Thyroid gland (tissue), 4 donors: ENCODE measurements at regions not wholly inside any gene's neighbourhood (a gene's known extent, or its start where the extent isn't known, plus 50 kb on each side); places are given as distances from the start of the nearest gene placed in this dataset.

Source experiments
- DNase-seq, 2 donors: peaks; one replicate each; pipeline ENCODE4 v3.0.0-alpha.2; 2019
- H3K27ac ChIP-seq, 3 donors: fragments of 200-600 bp; sonication (generic); 1 replicate in 2 of 3; 2 replicates in 1 of 3; pipeline ENCODE4 v1.5.1; 2016 to 2019; ENCODE audit warnings: mild to moderate bottlenecking in 1 of 3, moderate library complexity in 1 of 3
- H3K27me3 ChIP-seq: fragments of 200-600 bp; sonication (generic); one replicate; pipeline ENCODE4 v1.5.1; 2019
- H3K36me3 ChIP-seq, 2 donors: fragments of 200-600 bp; sonication (generic); one replicate each; pipeline ENCODE4 v1.5.1; 2016 to 2019
- H3K4me1 ChIP-seq, 2 donors: fragments of 200-600 bp; sonication (generic); one replicate each; pipeline ENCODE4 v1.5.1; 2017 to 2019
- H3K4me3 ChIP-seq, 3 donors: fragments of 200-600 bp; sonication (generic); replicated peaks in 1 of 3; 1 replicate in 2 of 3; 2 replicates in 1 of 3; pipeline ENCODE4 v1.5.1; 2016; ENCODE audit warnings: mild to moderate bottlenecking in 1 of 3
- H3K9me3 ChIP-seq: fragments of 200-600 bp; sonication (generic); one replicate; pipeline ENCODE4 v1.5.1; 2017
- CTCF ChIP-seq, 6 experiments: fragments of 200-600 bp in 3 of 6; fragments of 450-650 bp in 3 of 6; sonication (generic) in 3 of 6; IDR thresholded peaks; one replicate each; pipeline ENCODE4 v1.5.1; 2016 to 2019; ENCODE audit warnings: antibody characterized with exemption in 6 of 6, mild to moderate bottlenecking in 2 of 6, inconsistent platforms in 1 of 6, moderate library complexity in 1 of 6
- POLR2A ChIP-seq, 2 donors: fragments of 450-650 bp; IDR thresholded peaks; one replicate each; pipeline ENCODE4 v1.6.1; 2017; ENCODE audit warnings: antibody characterized with exemption in 2 of 2, mild to moderate bottlenecking in 2 of 2, moderate library complexity in 1 of 2
- WGBS, 2 donors: methylation state at CpG; one replicate each; pipeline ENCODE4 v1.1.5; 2017; 5-methylcytosine and 5-hydroxymethylcytosine counted together
- intact Hi-C: fragments of 100-400 bp; cut with DNase I; formaldehyde crosslinking; loops from one replicate; pipeline ENCODE4 v1.15.1; 2023

- 60 to 66% methylated on average over 5 of the region's 5 CpGs for WGBS, 2 donors
- Histone ChIP-seq H3K27ac (no peak overlapping the region), H3K4me1 (no peaks in the 10 kb centered on the region), H3K27me3 (no peaks in the 10 kb centered on the region), H3K4me3 (no peak overlapping the region), H3K9me3 (no peaks in the 10 kb centered on the region), H3K36me3 (no peaks in the 10 kb centered on the region)
- no peak for TF ChIP-seq CTCF (IDR thresholded peaks at IDR 0.05)
- no peak for TF ChIP-seq POLR2A (IDR thresholded peaks at IDR 0.05)
- intact Hi-C loops = no loop called here
- no peak for DNase-seq
Observed at GRCh38 chr18:2423761-2424160, 147.5 kb downstream of the METTL4 start.

- intact Hi-C loops = no loop called here
- H3K27me3 ChIP-seq = no peaks in the 10 kb centered on the region
- DNase-seq = no peak
- no peak overlapping the region for H3K4me3 ChIP-seq
- no peak overlapping the region for H3K27ac ChIP-seq
- 57 to 63% methylated on average over 3 of the region's 3 CpGs for whole genome bisulfite sequencing, 2 donors
- TF ChIP-seq POLR2A (IDR thresholded peaks at IDR 0.05) = no peak
- TF ChIP-seq CTCF (IDR thresholded peaks at IDR 0.05) = no peak
- H3K9me3 ChIP-seq = no peaks in the 10 kb centered on the region
- H3K36me3 ChIP-seq = no peaks in the 10 kb centered on the region
- no peaks in the 10 kb centered on the region for H3K4me1 ChIP-seq
Observed at GRCh38 chr18:2424420-2424819, 146.9 kb downstream of the METTL4 start.

- Histone ChIP-seq H3K9me3 (no peaks in the 10 kb centered on the region), H3K36me3 (no peaks in the 10 kb centered on the region), H3K4me3 (no peak overlapping the region), H3K4me1 (no peaks in the 10 kb centered on the region), H3K27ac (no peak overlapping the region), H3K27me3 (no peaks in the 10 kb centered on the region)
- 58 to 59% methylated on average over 4 of the region's 4 CpGs for WGBS, 2 donors
- TF ChIP-seq POLR2A (IDR thresholded peaks at IDR 0.05) (no peak), CTCF (IDR thresholded peaks at IDR 0.05) (no peak)
- DNase-seq = no peak
- intact Hi-C loops = no loop called here
Observed at GRCh38 chr18:2425426-2426317, 145.6 kb downstream of the METTL4 start.

- H3K27ac ChIP-seq = no peak overlapping the region
Observed at GRCh38 chr18:2430191-2430590, 141.1 kb downstream of the METTL4 start.

More at GRCh38 chr18:2430191-2430590, 141.1 kb downstream of the METTL4 start:
- TF ChIP-seq POLR2A (IDR thresholded peaks at IDR 0.05) (no peak), CTCF (IDR thresholded peaks at IDR 0.05) (no peak)
- no peak for DNase-seq
- H3K9me3 ChIP-seq = no peaks in the 10 kb centered on the region
- intact Hi-C loops = no loop called here
- H3K36me3 ChIP-seq = no peaks in the 10 kb centered on the region
- no peak overlapping the region for H3K4me3 ChIP-seq
- H3K27me3 ChIP-seq = no peaks in the 10 kb centered on the region
- no peaks in the 10 kb centered on the region for H3K4me1 ChIP-seq
